PFSK-1 (cell line): ENCODE measurements at regions not wholly inside any gene's neighbourhood (a gene's known extent, or its start where the extent isn't known, plus 50 kb on each side); places are given as distances from the start of the nearest gene placed in this dataset.

Experiments
- FOXP2 ChIP-seq: optimal IDR thresholded peaks from 2 replicates; pipeline ENCODE3; 2011; ENCODE audit warnings: borderline replicate concordance, control low read depth, inconsistent platforms; ENCODE audit not compliant: insufficient read depth; ENCODE audit errors: extremely low read length, extremely low read depth
- POLR2AphosphoS5 ChIP-seq: IDR thresholded peaks from 2 replicates; pipeline ENCODE4 v1.6.1; 2012; ENCODE audit warnings: low read depth, mild to moderate bottlenecking, control low read depth, low read length, moderate library complexity
- SIN3A ChIP-seq: IDR thresholded peaks from 2 replicates; pipeline ENCODE4 v1.6.1; 2012; ENCODE audit warnings: mild to moderate bottlenecking, low read length, moderate library complexity, borderline replicate concordance; ENCODE audit not compliant: insufficient read depth

GRCh38 chr2:12310399-12310798, 406.3 kb upstream of the TRIB2 start:
- TF ChIP-seq SIN3A (no peak), POLR2AphosphoS5 (no peak), FOXP2 (no peak)
